ENCODE measurements at regions not wholly inside any gene's neighbourhood (a gene's known extent, or its start where the extent isn't known, plus 50 kb on each side); places are given as distances from the start of the nearest gene placed in this dataset.

DNA sequence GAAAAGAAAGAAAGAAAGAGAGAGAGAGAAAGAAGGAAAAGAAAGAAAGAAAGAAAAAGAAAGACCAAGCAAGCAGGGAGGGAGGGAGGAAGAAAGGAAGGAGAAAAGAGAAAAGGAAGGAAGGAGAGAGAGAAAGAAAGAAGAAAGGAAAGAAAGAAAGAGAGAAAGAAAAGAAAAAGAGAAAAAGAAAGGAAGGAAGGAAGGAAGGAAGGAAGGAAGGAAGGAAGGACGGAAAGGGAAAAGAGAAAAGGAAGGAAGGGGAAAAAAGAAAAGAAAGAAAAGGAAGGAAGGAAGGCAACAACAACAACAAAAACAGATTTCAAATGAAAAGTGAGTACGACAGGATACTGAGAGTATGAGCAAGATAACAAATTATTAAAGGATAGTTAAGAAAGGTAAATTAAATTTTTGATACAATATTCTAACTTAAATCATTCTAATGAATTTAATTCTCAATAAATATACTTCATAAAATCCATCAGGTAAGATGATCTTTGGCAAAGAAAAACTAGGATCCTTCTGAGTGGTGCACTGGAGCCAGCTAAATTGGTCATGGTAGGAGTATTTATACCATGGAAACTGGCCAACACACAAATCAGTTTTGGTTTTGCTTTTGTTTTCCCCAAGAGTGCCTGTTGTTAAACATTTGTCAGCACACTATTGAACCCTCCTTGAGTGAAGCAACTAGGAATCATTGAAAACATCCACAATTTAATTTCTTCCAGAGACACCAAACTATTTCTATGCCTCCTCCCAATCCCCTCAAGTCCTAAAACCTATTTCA, 56.1 kb upstream of the DYRK2 start:
- H3K4me1 ChIP-seq: no peaks in the 10 kb centered on the region
- no peaks in the 10 kb centered on the region for H3K9me3 ChIP-seq
- no peaks in the 10 kb centered on the region for H3K27me3 ChIP-seq
- H3K36me3 ChIP-seq (ENCODE audit: low read depth, missing control alignments): no peaks in the 10 kb centered on the region
- no peak overlapping the region for H3K4me3 ChIP-seq
- 92 to 93% methylated on average over 2 of the region's 2 CpGs for WGBS, 2 donors
- no peak overlapping the region for H3K27ac ChIP-seq
- no peak for DNase-seq
- intact Hi-C loops (cut with DNase I; ENCODE audit: low total_unique reads): no loop called here
- TF ChIP-seq, protein P1, sequence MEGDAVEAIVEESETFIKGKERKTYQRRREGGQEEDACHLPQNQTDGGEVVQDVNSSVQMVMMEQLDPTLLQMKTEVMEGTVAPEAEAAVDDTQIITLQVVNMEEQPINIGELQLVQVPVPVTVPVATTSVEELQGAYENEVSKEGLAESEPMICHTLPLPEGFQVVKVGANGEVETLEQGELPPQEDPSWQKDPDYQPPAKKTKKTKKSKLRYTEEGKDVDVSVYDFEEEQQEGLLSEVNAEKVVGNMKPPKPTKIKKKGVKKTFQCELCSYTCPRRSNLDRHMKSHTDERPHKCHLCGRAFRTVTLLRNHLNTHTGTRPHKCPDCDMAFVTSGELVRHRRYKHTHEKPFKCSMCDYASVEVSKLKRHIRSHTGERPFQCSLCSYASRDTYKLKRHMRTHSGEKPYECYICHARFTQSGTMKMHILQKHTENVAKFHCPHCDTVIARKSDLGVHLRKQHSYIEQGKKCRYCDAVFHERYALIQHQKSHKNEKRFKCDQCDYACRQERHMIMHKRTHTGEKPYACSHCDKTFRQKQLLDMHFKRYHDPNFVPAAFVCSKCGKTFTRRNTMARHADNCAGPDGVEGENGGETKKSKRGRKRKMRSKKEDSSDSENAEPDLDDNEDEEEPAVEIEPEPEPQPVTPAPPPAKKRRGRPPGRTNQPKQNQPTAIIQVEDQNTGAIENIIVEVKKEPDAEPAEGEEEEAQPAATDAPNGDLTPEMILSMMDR (IDR thresholded peaks at IDR 0.05): no peak
- no peak for TF ChIP-seq POLR2A (IDR thresholded peaks at IDR 0.05)

DNA sequence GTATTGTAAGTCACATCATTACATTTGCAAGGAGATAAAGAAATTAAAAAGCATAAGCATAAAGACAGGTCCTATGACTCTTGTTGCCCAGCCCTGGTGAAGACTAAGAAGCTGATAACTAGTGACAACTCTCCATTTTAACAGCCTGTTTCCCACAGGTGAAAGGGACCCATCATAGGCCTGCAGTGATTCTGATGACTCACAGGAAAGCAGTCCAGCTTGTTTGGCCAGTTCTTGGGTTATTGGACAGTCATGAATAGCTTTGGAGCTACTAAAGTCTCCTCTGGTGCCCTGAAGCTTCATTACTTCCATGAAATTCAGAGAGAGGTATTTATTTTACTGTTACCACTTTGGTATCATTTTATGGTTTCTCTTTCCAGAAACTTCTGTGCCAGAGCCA, 55.5 kb upstream of the DYRK2 start:
- no peak for TF ChIP-seq POLR2A (IDR thresholded peaks at IDR 0.05)
- TF ChIP-seq, protein P1 (IDR thresholded peaks at IDR 0.05): no peak
- no peaks in the 10 kb centered on the region for H3K4me1 ChIP-seq
- no peaks in the 10 kb centered on the region for H3K9me3 ChIP-seq
- no peak overlapping the region for H3K27ac ChIP-seq
- no peaks in the 10 kb centered on the region for H3K27me3 ChIP-seq
- H3K36me3 ChIP-seq (ENCODE audit: low read depth, missing control alignments): no peaks in the 10 kb centered on the region
- intact Hi-C loops (cut with DNase I; ENCODE audit: low total_unique reads): no loop called here
- H3K4me3 ChIP-seq: no peak overlapping the region
- DNase-seq: no peak

DNA sequence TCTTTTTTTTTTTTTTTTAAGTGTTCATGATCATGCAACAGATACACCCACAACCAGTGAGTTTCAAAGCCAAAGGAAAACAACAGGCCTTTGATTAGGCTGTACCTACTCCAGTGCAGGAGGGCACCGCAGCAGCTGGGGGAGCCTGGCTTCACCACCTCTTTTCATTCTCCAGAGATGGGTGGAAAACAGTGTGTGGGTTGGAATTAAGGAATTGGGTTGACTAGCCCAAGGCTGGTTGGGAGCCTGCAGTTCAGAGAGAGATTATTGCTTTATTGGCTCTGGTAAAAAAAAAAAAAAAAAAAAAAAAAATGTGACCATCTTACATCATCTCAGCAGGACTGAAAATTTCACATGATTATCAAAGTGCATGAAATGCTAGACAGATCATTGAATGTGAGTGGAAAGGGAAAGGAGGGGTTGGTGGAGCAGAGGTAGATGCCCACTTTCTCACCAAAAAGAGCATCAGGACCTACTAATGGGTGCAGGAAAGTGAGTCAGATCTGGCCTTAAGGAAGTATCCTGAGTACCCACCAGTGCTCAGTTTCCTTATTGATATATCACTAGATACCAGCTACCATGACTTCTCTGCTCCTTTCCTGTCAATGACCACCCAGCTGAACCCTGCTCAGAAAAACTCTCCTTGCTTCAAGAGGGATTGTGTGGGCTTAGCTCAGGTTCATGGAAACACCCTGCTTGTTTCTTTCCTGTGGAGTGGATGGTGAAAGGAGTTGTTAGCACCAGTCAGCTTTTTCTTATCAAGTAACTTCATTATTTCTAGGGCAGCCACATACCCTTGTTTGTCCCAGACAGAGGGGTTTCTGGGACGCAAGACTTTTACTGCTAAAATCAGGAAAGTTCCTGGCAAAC, 54.8 kb upstream of the DYRK2 start:
- WGBS, 2 donors: 89 to 90% methylated on average over 2 of the region's 2 CpGs
- Histone ChIP-seq H3K27ac (no peak overlapping the region), H3K9me3 (no peaks in the 10 kb centered on the region), H3K36me3 (ENCODE audit: low read depth, missing control alignments) (no peaks in the 10 kb centered on the region), H3K4me3 (no peak overlapping the region), H3K4me1 (no peaks in the 10 kb centered on the region), H3K27me3 (no peaks in the 10 kb centered on the region)
- DNase-seq: no peak
- TF ChIP-seq POLR2A (IDR thresholded peaks at IDR 0.05): no peak
- TF ChIP-seq, protein P1 (IDR thresholded peaks at IDR 0.05): no peak
- intact Hi-C loops (cut with DNase I; ENCODE audit: low total_unique reads): no loop called here

DNA sequence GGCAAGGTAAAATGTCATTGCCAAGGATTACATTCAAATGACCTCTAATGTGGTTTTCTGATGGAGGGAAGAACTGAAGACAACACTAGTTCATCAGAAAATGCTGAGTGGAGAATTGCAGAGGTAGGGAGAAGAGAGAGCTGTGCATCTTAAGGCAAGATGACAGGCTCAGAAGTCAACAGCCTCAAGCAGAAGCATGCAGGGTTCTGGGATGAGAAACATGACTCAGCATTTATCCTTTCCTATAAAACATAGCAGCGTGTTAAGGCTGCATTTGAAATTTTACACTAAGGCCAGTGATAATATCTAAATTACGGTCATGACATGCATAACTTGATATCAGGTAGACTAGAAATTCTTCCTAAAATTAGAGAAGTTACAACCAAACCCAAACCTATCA, 53.7 kb upstream of the DYRK2 start:
- no peaks in the 10 kb centered on the region for H3K4me1 ChIP-seq
- TF ChIP-seq, protein P1 (IDR thresholded peaks at IDR 0.05): no peak
- no peak for TF ChIP-seq POLR2A (IDR thresholded peaks at IDR 0.05)
- DNase-seq: no peak
- no peaks in the 10 kb centered on the region for H3K27me3 ChIP-seq
- intact Hi-C loops (cut with DNase I; ENCODE audit: low total_unique reads): no loop called here
- H3K27ac ChIP-seq: no peak overlapping the region
- H3K4me3 ChIP-seq: no peak overlapping the region
- 84 to 92% methylated on average over 2 of the region's 2 CpGs for whole genome bisulfite sequencing, 2 donors
- H3K9me3 ChIP-seq: no peaks in the 10 kb centered on the region
- H3K36me3 ChIP-seq (ENCODE audit: low read depth, missing control alignments): no peaks in the 10 kb centered on the region

Data from testis (tissue), 2 donors.